Gastroesophageal sphincter (tissue), 4 donors: ENCODE measurements at regions not wholly inside any gene's neighbourhood (a gene's known extent, or its start where the extent isn't known, plus 50 kb on each side); places are given as distances from the start of the nearest gene placed in this dataset.

ENCODE experiments used
- ATAC-seq: fragments of 150-250 bp; one replicate; pipeline ENCODE4 v1.9.1; 2016; ENCODE audit warnings: mild to moderate bottlenecking, moderate library complexity
- H3K27ac ChIP-seq, 4 donors: fragments of 200-600 bp; sonication (generic) in 3 of 4; 1 replicate in 3 of 4; 2 replicates in 1 of 4; pipeline ENCODE4 v1.5.1; 2016 to 2019
- H3K27me3 ChIP-seq: fragments of 200-600 bp; sonication (generic); one replicate; pipeline ENCODE4 v1.5.1; 2019
- H3K36me3 ChIP-seq, 2 donors: fragments of 200-600 bp; sonication (generic); one replicate each; pipeline ENCODE4 v1.5.1; 2019; ENCODE audit warnings: control low read depth in 1 of 2
- H3K4me1 ChIP-seq, 3 donors: fragments of 200-600 bp; sonication (generic); 1 replicate in 2 of 3; 2 replicates in 1 of 3; pipeline ENCODE4 v1.5.1; 2016 to 2019; ENCODE audit warnings: control low read depth in 2 of 3
- H3K4me3 ChIP-seq, 2 donors: fragments of 200-600 bp; sonication (generic); one replicate each; pipeline ENCODE4 v1.5.1; 2019; ENCODE audit warnings: mild to moderate bottlenecking in 1 of 2, moderate library complexity in 1 of 2
- H3K9me3 ChIP-seq, 3 donors: fragments of 200-600 bp; sonication (generic); one replicate each; pipeline ENCODE4 v1.5.1; 2017 to 2019; ENCODE audit warnings: control low read depth in 2 of 3
- CTCF ChIP-seq, 4 experiments: fragments of 200-600 bp in 2 of 4; fragments of 450-650 bp in 2 of 4; sonication (generic) in 1 of 4; IDR thresholded peaks; one replicate each; pipeline ENCODE4 v1.5.1; 2017 to 2019; ENCODE audit warnings: antibody characterized with exemption in 4 of 4, mild to moderate bottlenecking in 2 of 4, moderate library complexity in 2 of 4
- EP300 ChIP-seq: sonication (generic); formaldehyde crosslinking; IDR thresholded peaks from one replicate; pipeline ENCODE4 v1.6.1; 2017; ENCODE audit warnings: antibody characterized with exemption, mild to moderate bottlenecking
- POLR2A ChIP-seq, 2 donors: fragments of 450-650 bp; IDR thresholded peaks; one replicate each; pipeline ENCODE4 v1.6.1; 2017; ENCODE audit warnings: antibody characterized with exemption in 2 of 2, mild to moderate bottlenecking in 2 of 2, moderate library complexity in 1 of 2
- POLR2AphosphoS5 ChIP-seq: sonication (generic); formaldehyde crosslinking; IDR thresholded peaks from one replicate; pipeline ENCODE4 v1.6.1; 2017; ENCODE audit warnings: antibody characterized with exemption
- WGBS, 2 donors: methylation state at CpG; one replicate each; pipeline ENCODE4 v1.1.5; 2018; ENCODE audit warnings: low coverage in 1 of 2; 5-methylcytosine and 5-hydroxymethylcytosine counted together

- WGBS, 2 donors, result 37 to 65% methylated on average over 4 of the region's 4 CpGs
- H3K4me1 ChIP-seq, result peaks cover 0 to 17% (median 0%) of the 10 kb centered on the region in 3 donors
- TF ChIP-seq CTCF (IDR thresholded peaks at IDR 0.05) (no peak), POLR2A (IDR thresholded peaks at IDR 0.05) (no peak), EP300 (no peak), POLR2AphosphoS5 (no peak)
- H3K4me3 ChIP-seq, result no peak overlapping the region
- H3K36me3 ChIP-seq, result peaks cover 0 to 20% of the 10 kb centered on the region in 2 donors
- peaks cover 0 to 11% (median 0%) of the 10 kb centered on the region in 3 donors for H3K9me3 ChIP-seq
- H3K27ac ChIP-seq, result peak overlapping the region in 2 of 4 donors; percentile 1 to 20
- no peak for ATAC-seq
- H3K27me3 ChIP-seq, result no peaks in the 10 kb centered on the region
Observed at GRCh38 chr6:22017766-22018165, 279.1 kb downstream of the PRL start.

GRCh38 chr6:22019857-22020256, 277.0 kb downstream of the PRL start:
- TF ChIP-seq POLR2AphosphoS5, result no peak
- no peak for TF ChIP-seq POLR2A (IDR thresholded peaks at IDR 0.05)
- no peak for TF ChIP-seq EP300
- no peak for TF ChIP-seq CTCF (IDR thresholded peaks at IDR 0.05)
- WGBS, 2 donors, result 98 to 100% methylated on average over 5 of the region's 5 CpGs
- H3K27ac ChIP-seq, result no peak overlapping the region
- peaks cover 0 to 17% (median 0%) of the 10 kb centered on the region in 3 donors for H3K4me1 ChIP-seq
- H3K36me3 ChIP-seq, result peaks cover 0 to 20% of the 10 kb centered on the region in 2 donors
- no peak for ATAC-seq
- no peak overlapping the region for H3K4me3 ChIP-seq
- peaks cover 0 to 11% (median 0%) of the 10 kb centered on the region in 3 donors for H3K9me3 ChIP-seq
- H3K27me3 ChIP-seq, result no peaks in the 10 kb centered on the region

- H3K27me3 ChIP-seq, result no peaks in the 10 kb centered on the region
- no peak overlapping the region for H3K4me3 ChIP-seq
- no peak overlapping the region for H3K27ac ChIP-seq
- peaks cover 0 to 20% of the 10 kb centered on the region in 2 donors for H3K36me3 ChIP-seq
- peaks cover 0 to 11% (median 0%) of the 10 kb centered on the region in 3 donors for H3K9me3 ChIP-seq
- H3K4me1 ChIP-seq, result peaks cover 0 to 22% (median under 1%) of the 10 kb centered on the region in 3 donors
- no peak for TF ChIP-seq POLR2AphosphoS5
- no peak for TF ChIP-seq CTCF (IDR thresholded peaks at IDR 0.05)
- TF ChIP-seq EP300, result no peak
- TF ChIP-seq POLR2A (IDR thresholded peaks at IDR 0.05), result no peak
- WGBS, 2 donors, result 73 to 81% methylated on average over 4 to 5 of the region's 5 CpGs
- no peak for ATAC-seq
Observed at GRCh38 chr6:22020299-22021003, 276.4 kb downstream of the PRL start.

GRCh38 chr6:22021966-22022365, 274.9 kb downstream of the PRL start:
- Histone ChIP-seq H3K4me3 (no peak overlapping the region), H3K4me1 (peaks cover 0 to 30% (median 4%) of the 10 kb centered on the region in 3 donors), H3K9me3 (peaks cover 0 to 11% (median 0%) of the 10 kb centered on the region in 3 donors), H3K36me3 (peaks cover 0 to 20% of the 10 kb centered on the region in 2 donors), H3K27me3 (no peaks in the 10 kb centered on the region), H3K27ac (no peak overlapping the region)
- no peak for ATAC-seq
- 71% methylated on average over 1 of the region's 1 CpG; no CpG with 5 or more reads in 1 of the 2 donors for WGBS, 2 donors
- TF ChIP-seq POLR2A (IDR thresholded peaks at IDR 0.05), result no peak
- TF ChIP-seq POLR2AphosphoS5, result no peak
- no peak for TF ChIP-seq EP300
- TF ChIP-seq CTCF (IDR thresholded peaks at IDR 0.05), result no peak

- 60 to 76% methylated on average over 1 to 5 of the region's 5 CpGs for WGBS, 2 donors
- Histone ChIP-seq H3K36me3 (peaks cover 0 to 20% of the 10 kb centered on the region in 2 donors), H3K4me3 (no peak overlapping the region), H3K27ac (no peak overlapping the region), H3K27me3 (no peaks in the 10 kb centered on the region), H3K4me1 (peaks cover 3 to 31% (median 4%) of the 10 kb centered on the region in 3 donors), H3K9me3 (peaks cover 0 to 11% (median 0%) of the 10 kb centered on the region in 3 donors)
- TF ChIP-seq EP300, result no peak
- TF ChIP-seq CTCF (IDR thresholded peaks at IDR 0.05), result no peak
- TF ChIP-seq POLR2AphosphoS5, result no peak
- no peak for TF ChIP-seq POLR2A (IDR thresholded peaks at IDR 0.05)
- no peak for ATAC-seq
Observed at GRCh38 chr6:22023937-22024336, 272.9 kb downstream of the PRL start.
